ENCODE measurements at regions not wholly inside any gene's neighbourhood (a gene's known extent, or its start where the extent isn't known, plus 50 kb on each side); places are given as distances from the start of the nearest gene placed in this dataset.

- TF ChIP-seq RELB (IDR thresholded peaks at IDR 0.05; ENCODE audit: low read depth) (no peak), IRF3 (IDR thresholded peaks at IDR 0.05) (no peak), E2F4 (IDR thresholded peaks at IDR 0.05; ENCODE audit: low read depth, low read length) (no peak)
These were observed 95.9 kb upstream of the PRR5 start (continued) for GRCh38 chr22:44606126-44606525.

- H4K20me1 ChIP-seq (ENCODE audit: control insufficient read depth, insufficient read depth), result no peaks in the 10 kb centered on the region
- H3K27me3 ChIP-seq (replicated peaks in 1 of 2; ENCODE audit: control insufficient read depth in 2 of 2, insufficient read depth in 2 of 2, low read length in 1 of 2), result no peaks in the 10 kb centered on the region; a peak in 2 of 4 replicates
- H3K9ac ChIP-seq (ENCODE audit: control insufficient read depth, insufficient read depth, low read length), result no peak overlapping the region
- 23% methylated on average over 9 of the region's 9 CpGs for WGBS (ENCODE audit: insufficient coverage, insufficient replicate concordance, low lambda C conversion rate, missing lambda C conversion rate)
- intact Hi-C loops (cut with micrococcal nuclease; ENCODE audit: unreplicated experiment) (no loop called here), in situ Hi-C loops (cut with MboI) (no loop called here)
- DNase-seq (ENCODE audit: low read depth, low spot score), result no peak
- SMC1A ChIA-PET (ENCODE audit: uncharacterized antibody, unreplicated experiment), result no interaction called here
- no peaks in the 10 kb centered on the region for H3K4me1 ChIP-seq (ENCODE audit: control insufficient read depth, insufficient read depth, low read length)
- H3K9me3 ChIP-seq (replicated peaks; ENCODE audit: control insufficient read depth, insufficient read depth, low read length), result no peaks in the 10 kb centered on the region; the same call in 2 of the 3 replicates
- H3K4me3 ChIP-seq, result no peak overlapping the region
- H3K36me3 ChIP-seq (ENCODE audit: control insufficient read depth in 2 of 2, insufficient read depth in 2 of 2, low read length in 1 of 2), result no peaks in the 10 kb centered on the region
- no peak overlapping the region for H3K4me2 ChIP-seq (ENCODE audit: control insufficient read depth, insufficient read depth)
- RAD21 ChIA-PET (ENCODE audit: unreplicated experiment), result no interaction called here
- no peaks in the 10 kb centered on the region for H3K79me2 ChIP-seq (ENCODE audit: control insufficient read depth, insufficient read depth, low read length)
- FAIRE-seq, result no peak
- H3K27ac ChIP-seq (ENCODE audit: control insufficient read depth, insufficient read depth), result no peak overlapping the region
- no peak for ATAC-seq
- no TSS peak for BruUV-seq (replicated peaks)
- POLR2A ChIA-PET, result no interaction called here
- H2AFZ ChIP-seq (ENCODE audit: control insufficient read depth, low read depth, low read length), result no peak overlapping the region
- CTCF ChIA-PET, result no interaction called here
- TF ChIP-seq CEBPB (IDR thresholded peaks at IDR 0.05; ENCODE audit: borderline replicate concordance in 1 of 2, low read depth in 2 of 2, low read length in 2 of 2) (no peak), NFYA (IDR thresholded peaks at IDR 0.05; ENCODE audit: borderline replicate concordance, low read depth, low read length) (no peak), NFIC (IDR thresholded peaks at IDR 0.05; ENCODE audit: low read depth, low read length) (no peak), RELA (IDR thresholded peaks at IDR 0.05; ENCODE audit: borderline replicate concordance, partially characterized antibody) (no peak), MLLT1 (IDR thresholded peaks at IDR 0.05) (no peak), IRF3 (IDR thresholded peaks at IDR 0.05) (no peak), ATF3 (IDR thresholded peaks at IDR 0.05; ENCODE audit: borderline replicate concordance, extremely low read depth, low read depth, low read length) (no peak), SREBF2 (IDR thresholded peaks at IDR 0.05; ENCODE audit: low read length) (no peak), RFX5 (IDR thresholded peaks at IDR 0.05; ENCODE audit: low read depth, low read length) (no peak), SMARCA5 (IDR thresholded peaks at IDR 0.05) (no peak), WRNIP1 (IDR thresholded peaks at IDR 0.05; ENCODE audit: borderline replicate concordance, low read depth, low read length) (no peak), SIX5 (IDR thresholded peaks at IDR 0.05; ENCODE audit: low read depth, low read length, severe bottlenecking) (no peak)
These were observed 96.5 kb upstream of the PRR5 start for GRCh38 chr22:44605486-44605885.
